ENCODE measurements at regions not wholly inside any gene's neighbourhood (a gene's known extent, or its start where the extent isn't known, plus 50 kb on each side); places are given as distances from the start of the nearest gene placed in this dataset.

- Histone ChIP-seq H3K9me3 (ENCODE audit: low read length) (no peaks in the 10 kb centered on the region), H3K27me3 (ENCODE audit: control insufficient read depth in 1 of 2, insufficient read depth in 2 of 2, low read length in 2 of 2) (no peaks in the 10 kb centered on the region), H3K4me1 (ENCODE audit: insufficient read depth, low read length) (no peaks in the 10 kb centered on the region), H4K20me1 (ENCODE audit: insufficient read depth, low read length) (no peaks in the 10 kb centered on the region), H3K9ac (ENCODE audit: insufficient read depth, low read depth, low read length) (no peak overlapping the region), H3K4me2 (ENCODE audit: low read depth, low read length) (no peak overlapping the region), H3K36me3 (replicated peaks in 1 of 2; ENCODE audit: control insufficient read depth in 1 of 2, insufficient read depth in 2 of 2, low read length in 2 of 2) (no peaks in the 10 kb centered on the region), H3K79me2 (ENCODE audit: insufficient read depth, low read length) (no peaks in the 10 kb centered on the region), H3K4me3 (replicated peaks in 1 of 3; ENCODE audit: insufficient read depth in 1 of 3, low read depth in 2 of 3, low read length in 3 of 3) (no peak overlapping the region), H3K27ac (ENCODE audit: extremely low read length, insufficient read depth, low read length) (no peak overlapping the region), H2AFZ (ENCODE audit: low read length) (no peak overlapping the region)
- no peak for TF ChIP-seq TFAP4 (IDR thresholded peaks at IDR 0.05; ENCODE audit: borderline replicate concordance, low read depth)
- TF ChIP-seq ZNF235 (CRISPR knock-in tag; IDR thresholded peaks at IDR 0.05; ENCODE audit: borderline replicate concordance): no peak
- TF ChIP-seq ZNF746 (CRISPR knock-in tag; IDR thresholded peaks at IDR 0.05): no peak
- TF ChIP-seq AFF4 (CRISPR knock-in tag; IDR thresholded peaks at IDR 0.05): no peak
- no peak for TF ChIP-seq CENPT (CRISPR knock-in tag; IDR thresholded peaks at IDR 0.05; ENCODE audit: low read depth)
- TF ChIP-seq PLSCR1 (CRISPR knock-in tag; IDR thresholded peaks at IDR 0.05; ENCODE audit: borderline replicate concordance): no peak
- no peak for TF ChIP-seq ZNF264 (CRISPR knock-in tag; IDR thresholded peaks at IDR 0.05)
- TF ChIP-seq SRSF9 (IDR thresholded peaks at IDR 0.05; ENCODE audit: borderline replicate concordance, insufficient read depth, low read depth, low read length, poor library complexity, severe bottlenecking): no peak
- no peak for TF ChIP-seq ATF7-NPFF (CRISPR knock-in tag; IDR thresholded peaks at IDR 0.05; ENCODE audit: low read depth)
- TF ChIP-seq SMAD1 (CRISPR knock-in tag; IDR thresholded peaks at IDR 0.05; ENCODE audit: borderline replicate concordance, low read depth): no peak
- no peak for TF ChIP-seq PHF8 (CRISPR knock-in tag; IDR thresholded peaks at IDR 0.05)
- TF ChIP-seq GABPB1 (CRISPR knock-in tag; IDR thresholded peaks at IDR 0.05): no peak
- no peak for TF ChIP-seq ZNF34 (CRISPR knock-in tag; IDR thresholded peaks at IDR 0.05; ENCODE audit: borderline replicate concordance)
- TF ChIP-seq ZFP41 (CRISPR knock-in tag; IDR thresholded peaks at IDR 0.05; ENCODE audit: borderline replicate concordance): no peak
- TF ChIP-seq ZBTB37 (CRISPR knock-in tag; IDR thresholded peaks at IDR 0.05): no peak
- TF ChIP-seq ZNF367 (CRISPR knock-in tag; IDR thresholded peaks at IDR 0.05; ENCODE audit: borderline replicate concordance): no peak
- no peak for TF ChIP-seq CAMTA2 (CRISPR knock-in tag; IDR thresholded peaks at IDR 0.05; ENCODE audit: borderline replicate concordance)
- WGBS (ENCODE audit: low lambda C conversion rate): 2% methylated on average over 4 of the region's 4 CpGs
- intact Hi-C loops (cut with micrococcal nuclease; ENCODE audit: unreplicated experiment) (no loop called here), in situ Hi-C loops (cut with HindIII; ENCODE audit: extremely low pct_ligation_motif_present, low pct_unique_long_range_greater_than_20kb) (no loop called here)
- CTCF ChIA-PET (ENCODE audit: low intra/inter-chr PET ratio, low total read pairs): no interaction called here
- DNase-seq (ENCODE audit: low spot score): no peak
- no TSS peak for BruUV-seq (replicated peaks)
- ATAC-seq: no peak
- FAIRE-seq: no peak
- POLR2A ChIA-PET: no interaction called here
Observed at GRCh38 chr12:45568808-45569207, 160.7 kb upstream of the ARID2 start.
